Ovary (tissue), 7 donors: ENCODE measurements at regions not wholly inside any gene's neighbourhood (a gene's known extent, or its start where the extent isn't known, plus 50 kb on each side); places are given as distances from the start of the nearest gene placed in this dataset.

Experiments
- DNase-seq, 5 donors: peaks; one replicate each; pipeline ENCODE4 v3.0.0-alpha.2; 2019 to 2020
- H3K27ac ChIP-seq, 2 donors: fragments of 200-600 bp; one replicate each; pipeline versions ENCODE4 v1.5.1 to v1.8.0; 2019 to 2022
- H3K27me3 ChIP-seq: fragments of 200-600 bp; one replicate; pipeline ENCODE4 v1.8.0; 2022
- H3K36me3 ChIP-seq: fragments of 200-600 bp; sonication (generic); one replicate; pipeline ENCODE4 v1.5.1; 2019
- H3K4me1 ChIP-seq: one replicate; pipeline ENCODE4 v1.8.1; 2013; ENCODE audit warnings: mild to moderate bottlenecking, moderate library complexity; ENCODE audit not compliant: insufficient read depth
- H3K4me3 ChIP-seq: fragments of 200-600 bp; sonication (generic); one replicate; pipeline ENCODE4 v1.5.1; 2017
- H3K9me3 ChIP-seq, 2 donors: fragments of 200-600 bp in 1 of 2; sonication (generic) in 1 of 2; one replicate each; pipeline versions ENCODE4 v1.5.1 to v1.8.1; 2013 to 2019; ENCODE audit warnings: mild to moderate bottlenecking in 1 of 2, moderate library complexity in 1 of 2
- CTCF ChIP-seq, 3 donors: fragments of 450-650 bp in 2 of 3; fragments of 200-600 bp in 1 of 3; IDR thresholded peaks; one replicate each; pipeline versions ENCODE4 v1.5.1 to v1.8.0; 2016 to 2022; ENCODE audit warnings: antibody characterized with exemption in 3 of 3, mild to moderate bottlenecking in 1 of 3
- EP300 ChIP-seq: sonication (generic); formaldehyde crosslinking; IDR thresholded peaks from one replicate; pipeline ENCODE4 v1.6.1; 2017; ENCODE audit warnings: antibody characterized with exemption
- POLR2A ChIP-seq: fragments of 450-650 bp; IDR thresholded peaks from one replicate; pipeline ENCODE4 v1.6.1; 2017; ENCODE audit warnings: antibody characterized with exemption, mild to moderate bottlenecking, moderate library complexity
- WGBS, 3 donors: extraction: QIAGEN DNeasy Blood & Tissue Kit in 1 of 3; methylation state at CpG; one replicate each; pipeline versions ENCODE4 v1.1.5 to v1.1.7; 2013 to 2017; 5-methylcytosine and 5-hydroxymethylcytosine counted together
- intact Hi-C, 4 donors: fragments of 100-400 bp; cut with DNase I; formaldehyde crosslinking; loops; one replicate each; pipeline versions ENCODE4 v1.11.0 to v1.15.1; 2022 to 2023
- donor health status: DM: no; HTN: no; CAD: no; lungs with moderate emphysema.
- donor health status: DM: no; HTN: no; CAD: no.
- donor health status: Bipolar disorder and iron deficiency.
- donor health status: DM: no; HTN: no; CAD: no.
- donor health status: DM: yes; HTN: yes; CAD: no.

GRCh38 chr5:3167473-3167872 is 416.0 kb upstream of the IRX2 start:
- Histone ChIP-seq H3K27me3 (no peaks in the 10 kb centered on the region), H3K4me1 (no peaks in the 10 kb centered on the region), H3K36me3 (no peaks in the 10 kb centered on the region), H3K4me3 (no peak overlapping the region), H3K27ac (no peak overlapping the region), H3K9me3 (no peaks in the 10 kb centered on the region)
- DNase-seq = no peak
- TF ChIP-seq EP300 (no peak), POLR2A (no peak), CTCF (IDR thresholded peaks at IDR 0.05) (no peak)
- intact Hi-C loops = no loop called here

GRCh38 chr5:3163626-3164025 is 412.1 kb upstream of the IRX2 start:
- WGBS, 3 donors = 76 to 81% (median 77%) methylated on average over 6 of the region's 6 CpGs
- H3K4me1 ChIP-seq = no peaks in the 10 kb centered on the region
- intact Hi-C loops = no loop called here
- no peak overlapping the region for H3K27ac ChIP-seq
- no peaks in the 10 kb centered on the region for H3K27me3 ChIP-seq
- H3K36me3 ChIP-seq = no peaks in the 10 kb centered on the region
- H3K4me3 ChIP-seq = no peak overlapping the region
- no peaks in the 10 kb centered on the region for H3K9me3 ChIP-seq
- TF ChIP-seq CTCF (IDR thresholded peaks at IDR 0.05) (no peak), POLR2A (no peak), EP300 (no peak)
- DNase-seq = no peak

- Histone ChIP-seq H3K9me3 (no peaks in the 10 kb centered on the region), H3K4me1 (no peaks in the 10 kb centered on the region), H3K36me3 (no peaks in the 10 kb centered on the region), H3K27me3 (no peaks in the 10 kb centered on the region), H3K4me3 (no peak overlapping the region), H3K27ac (no peak overlapping the region)
- DNase-seq = no peak
- no peak for TF ChIP-seq CTCF (IDR thresholded peaks at IDR 0.05)
- no peak for TF ChIP-seq POLR2A
- no peak for TF ChIP-seq EP300
- intact Hi-C loops = no loop called here
- 59 to 69% (median 66%) methylated on average over 8 of the region's 8 CpGs for WGBS, 3 donors
Measured at GRCh38 chr5:3161672-3162071, 410.2 kb upstream of the IRX2 start.

- no peaks in the 10 kb centered on the region for H3K4me1 ChIP-seq
- DNase-seq = no peak
- no peaks in the 10 kb centered on the region for H3K36me3 ChIP-seq
- H3K4me3 ChIP-seq = no peak overlapping the region
- H3K27me3 ChIP-seq = no peaks in the 10 kb centered on the region
- H3K9me3 ChIP-seq = no peaks in the 10 kb centered on the region
- WGBS, 3 donors = 58 to 66% (median 59%) methylated on average over 4 of the region's 4 CpGs
- no peak for TF ChIP-seq POLR2A
- TF ChIP-seq EP300 = no peak
- no peak overlapping the region for H3K27ac ChIP-seq
- intact Hi-C loops = no loop called here
Measured at GRCh38 chr5:3157214-3157613, 405.7 kb upstream of the IRX2 start.

- H3K4me1 ChIP-seq = no peaks in the 10 kb centered on the region
- DNase-seq = no peak
- no peak overlapping the region for H3K4me3 ChIP-seq
- no peaks in the 10 kb centered on the region for H3K27me3 ChIP-seq
- intact Hi-C loops = no loop called here
- H3K27ac ChIP-seq = no peak overlapping the region
- H3K36me3 ChIP-seq = no peaks in the 10 kb centered on the region
- 86 to 90% (median 86%) methylated on average over 10 of the region's 10 CpGs for WGBS, 3 donors
- H3K9me3 ChIP-seq = no peaks in the 10 kb centered on the region
- TF ChIP-seq CTCF (IDR thresholded peaks at IDR 0.05) = no peak
- TF ChIP-seq POLR2A = no peak
- TF ChIP-seq EP300 = no peak
Measured at GRCh38 chr5:3155717-3156116, 404.2 kb upstream of the IRX2 start.
